Hepatocyte (in vitro differentiated cells): ENCODE measurements at regions not wholly inside any gene's neighbourhood (a gene's known extent, or its start where the extent isn't known, plus 50 kb on each side); places are given as distances from the start of the nearest gene placed in this dataset.
"Not testable (repeated sequence)": the region's sequence is repeated elsewhere in the genome, so short reads cannot be mapped to it uniquely, and the experiment has no call there.

ENCODE experiments used
- DNase-seq: peaks from one replicate; pipeline ENCODE4 v3.0.0-alpha.2; 2016; ENCODE audit warnings: low spot score
- H2AFZ ChIP-seq: fragments of 200-600 bp; sonication (generic); 2 replicates; pipeline ENCODE4 v1.6.0; 2016; ENCODE audit warnings: antibody characterized with exemption, mild to moderate bottlenecking
- H3K27ac ChIP-seq: fragments of 200-600 bp; sonication (generic); 2 replicates; pipeline ENCODE4 v1.5.1; 2016; ENCODE audit warnings: mild to moderate bottlenecking
- H3K27me3 ChIP-seq: fragments of 200-600 bp; sonication (generic); 2 replicates; pipeline ENCODE4 v1.6.1; 2016
- H3K36me3 ChIP-seq: fragments of 200-600 bp; sonication (generic); replicated peaks from 2 replicates; pipeline ENCODE4 v1.5.1; 2016; ENCODE audit warnings: low read depth; ENCODE audit not compliant: insufficient read depth
- H3K4me1 ChIP-seq: fragments of 200-600 bp; sonication (generic); 2 replicates; pipeline ENCODE4 v1.5.1; 2016; ENCODE audit warnings: mild to moderate bottlenecking, moderate library complexity; ENCODE audit not compliant: insufficient read depth
- H3K4me2 ChIP-seq: fragments of 200-600 bp; sonication (generic); 2 replicates; pipeline ENCODE4 v1.6.0; 2016
- H3K4me3 ChIP-seq: fragments of 200-600 bp; sonication (generic); 2 replicates; pipeline ENCODE4 v1.5.1; 2016; ENCODE audit warnings: mild to moderate bottlenecking
- H3K79me2 ChIP-seq: fragments of 200-600 bp; sonication (generic); 2 replicates; pipeline ENCODE4 v1.6.0; 2017; ENCODE audit warnings: mild to moderate bottlenecking
- H3K9me2 ChIP-seq: fragments of 200-600 bp; sonication (generic); replicated peaks from 2 replicates; pipeline ENCODE4 v1.6.0; 2017; ENCODE audit warnings: mild to moderate bottlenecking; ENCODE audit not compliant: insufficient read depth
- H3K9me3 ChIP-seq: fragments of 200-600 bp; sonication (generic); 2 replicates; pipeline ENCODE4 v1.5.1; 2016; ENCODE audit warnings: low read depth, mild to moderate bottlenecking
- H4K20me1 ChIP-seq: fragments of 200-600 bp; sonication (generic); 2 replicates; pipeline ENCODE4 v1.6.0; 2016; ENCODE audit warnings: mild to moderate bottlenecking; ENCODE audit not compliant: insufficient read depth, poor library complexity, severe bottlenecking
- EZH2 ChIP-seq: fragments of 200-600 bp; sonication (generic); IDR thresholded peaks from 2 replicates; pipeline ENCODE4 v1.6.1; 2016; ENCODE audit warnings: antibody characterized with exemption, mild to moderate bottlenecking, borderline replicate concordance
- EZH2phosphoT487 ChIP-seq: fragments of 200-600 bp; sonication (generic); IDR thresholded peaks from one replicate; pipeline ENCODE4 v1.6.1; 2018; ENCODE audit warnings: antibody characterized with exemption, mild to moderate bottlenecking, low read depth, moderate library complexity; ENCODE audit not compliant: unreplicated experiment, severe bottlenecking
- WGBS: methylation state at CpG from one replicate; pipeline ENCODE4 v1.1.6; 2016; ENCODE audit warnings: low lambda C conversion rate; ENCODE audit errors: missing lambda C conversion rate; 5-methylcytosine and 5-hydroxymethylcytosine counted together
- TF ChIP-seq, protein P1 (sequence below): fragments of 200-600 bp; sonication (generic); IDR thresholded peaks from 2 replicates; pipeline ENCODE4 v1.5.1; 2016; ENCODE audit warnings: antibody characterized with exemption, mild to moderate bottlenecking; ENCODE audit not compliant: poor library complexity

DNA sequence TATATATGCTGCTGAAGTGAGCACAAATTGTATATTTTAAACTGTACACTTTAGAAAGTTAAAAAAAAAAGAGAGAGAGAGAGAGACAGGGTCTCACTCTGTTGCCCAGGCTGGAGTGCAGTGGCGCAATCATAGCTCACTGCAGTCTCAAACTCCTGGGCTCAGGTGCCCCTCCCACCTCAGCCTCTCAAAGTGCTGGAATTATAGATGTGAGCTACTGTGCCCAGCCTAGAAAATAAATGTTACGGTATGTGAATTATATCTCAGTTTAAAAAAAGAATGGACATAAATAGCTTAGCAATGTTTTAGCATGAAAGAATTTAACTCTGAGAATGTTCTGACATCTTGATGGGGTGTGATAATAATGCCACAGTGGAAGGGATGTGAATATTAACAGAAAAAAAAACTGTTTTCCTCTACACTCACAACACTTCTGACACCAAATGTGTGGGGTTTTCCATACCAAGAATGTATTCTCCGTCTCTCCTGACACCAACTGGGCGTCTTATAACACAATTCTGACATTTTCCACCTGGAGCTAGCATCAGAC lies 162.1 kb downstream of the PLCE1 start:
- DNase-seq, result no peak
- H3K4me2 ChIP-seq, result no peak overlapping the region

DNA sequence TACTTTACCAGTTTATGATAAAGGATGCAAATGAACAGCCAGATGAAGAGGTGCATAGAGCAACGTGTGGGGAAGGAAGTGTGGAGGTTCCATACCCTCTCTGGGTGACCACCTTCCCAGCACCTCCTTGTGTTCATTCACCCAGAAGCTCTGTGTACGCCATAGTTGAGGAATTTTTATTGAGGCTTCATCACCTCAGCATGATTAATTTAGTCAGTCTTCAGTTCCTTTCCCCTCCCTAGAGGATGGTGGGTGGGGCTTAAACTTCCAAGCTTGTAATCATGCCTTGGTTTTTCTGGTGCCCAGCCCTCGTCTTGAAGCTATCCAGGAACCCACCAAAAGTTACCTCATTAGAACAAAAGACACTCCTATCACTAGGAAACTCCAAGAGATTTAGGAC lies 162.7 kb downstream of the PLCE1 start:
- no peaks in the 10 kb centered on the region for H3K27me3 ChIP-seq
- H3K4me2 ChIP-seq, result no peak overlapping the region
- WGBS, result 89% methylated on average over 3 of the region's 3 CpGs

More for the DNA sequence above, 162.1 kb downstream of the PLCE1 start:
- H3K9me3 ChIP-seq, result no peaks in the 10 kb centered on the region
- no peaks in the 10 kb centered on the region for H3K27me3 ChIP-seq
- no peaks in the 10 kb centered on the region for H3K36me3 ChIP-seq
- no peaks in the 10 kb centered on the region for H3K4me1 ChIP-seq
- no peaks in the 10 kb centered on the region for H3K9me2 ChIP-seq
- no peak overlapping the region for H2AFZ ChIP-seq
- no peaks in the 10 kb centered on the region for H3K79me2 ChIP-seq
- TF ChIP-seq EZH2 (no peak), EZH2phosphoT487 (no peak)
- no peak overlapping the region for H3K27ac ChIP-seq
- WGBS, result 90% methylated on average over 4 of the region's 4 CpGs
- no peaks in the 10 kb centered on the region for H4K20me1 ChIP-seq
- H3K4me3 ChIP-seq, result no peak overlapping the region

DNA sequence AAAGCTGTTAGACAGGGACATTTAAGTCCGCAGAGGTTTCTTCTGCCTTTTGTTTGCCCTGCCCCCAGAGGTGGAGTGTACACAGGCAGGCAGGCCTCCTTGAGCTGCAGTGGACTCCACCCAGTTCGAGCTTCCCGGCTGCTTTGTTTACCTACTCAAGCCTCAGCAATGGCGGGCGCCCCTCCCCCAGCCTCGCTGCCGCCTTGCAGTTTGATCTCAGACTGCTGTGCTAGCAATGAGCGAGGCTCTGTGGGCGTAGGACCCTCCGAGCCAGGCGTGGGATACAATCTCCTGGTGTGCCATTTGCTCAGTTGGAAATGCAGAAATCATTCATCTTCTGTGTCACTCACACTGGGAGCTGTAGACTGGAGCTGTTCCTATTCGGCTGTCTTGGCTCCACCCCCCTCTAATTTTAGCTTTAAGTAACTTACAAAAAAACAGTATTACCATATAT lies 171.5 kb downstream of the PLCE1 start:
- not testable (repeated sequence) for H3K27ac ChIP-seq, H3K4me1 ChIP-seq, H2AFZ ChIP-seq, DNase-seq, H3K4me2 ChIP-seq, H3K9me3 ChIP-seq, H4K20me1 ChIP-seq, H3K4me3 ChIP-seq, H3K79me2 ChIP-seq, H3K36me3 ChIP-seq, H3K9me2 ChIP-seq, H3K27me3 ChIP-seq
- WGBS, result 76% methylated on average over 12 of the region's 12 CpGs

More for the DNA sequence above, 162.7 kb downstream of the PLCE1 start:
- TF ChIP-seq, protein P1, sequence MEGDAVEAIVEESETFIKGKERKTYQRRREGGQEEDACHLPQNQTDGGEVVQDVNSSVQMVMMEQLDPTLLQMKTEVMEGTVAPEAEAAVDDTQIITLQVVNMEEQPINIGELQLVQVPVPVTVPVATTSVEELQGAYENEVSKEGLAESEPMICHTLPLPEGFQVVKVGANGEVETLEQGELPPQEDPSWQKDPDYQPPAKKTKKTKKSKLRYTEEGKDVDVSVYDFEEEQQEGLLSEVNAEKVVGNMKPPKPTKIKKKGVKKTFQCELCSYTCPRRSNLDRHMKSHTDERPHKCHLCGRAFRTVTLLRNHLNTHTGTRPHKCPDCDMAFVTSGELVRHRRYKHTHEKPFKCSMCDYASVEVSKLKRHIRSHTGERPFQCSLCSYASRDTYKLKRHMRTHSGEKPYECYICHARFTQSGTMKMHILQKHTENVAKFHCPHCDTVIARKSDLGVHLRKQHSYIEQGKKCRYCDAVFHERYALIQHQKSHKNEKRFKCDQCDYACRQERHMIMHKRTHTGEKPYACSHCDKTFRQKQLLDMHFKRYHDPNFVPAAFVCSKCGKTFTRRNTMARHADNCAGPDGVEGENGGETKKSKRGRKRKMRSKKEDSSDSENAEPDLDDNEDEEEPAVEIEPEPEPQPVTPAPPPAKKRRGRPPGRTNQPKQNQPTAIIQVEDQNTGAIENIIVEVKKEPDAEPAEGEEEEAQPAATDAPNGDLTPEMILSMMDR, result no peak
- TF ChIP-seq EZH2 (no peak), EZH2phosphoT487 (no peak)
- H3K79me2 ChIP-seq, result no peaks in the 10 kb centered on the region
- DNase-seq, result no peak
- H2AFZ ChIP-seq, result no peak overlapping the region
- no peak overlapping the region for H3K27ac ChIP-seq
- no peaks in the 10 kb centered on the region for H3K9me3 ChIP-seq
- H4K20me1 ChIP-seq, result no peaks in the 10 kb centered on the region
- no peaks in the 10 kb centered on the region for H3K36me3 ChIP-seq
- H3K4me3 ChIP-seq, result no peak overlapping the region
- no peaks in the 10 kb centered on the region for H3K4me1 ChIP-seq
- no peaks in the 10 kb centered on the region for H3K9me2 ChIP-seq

DNA sequence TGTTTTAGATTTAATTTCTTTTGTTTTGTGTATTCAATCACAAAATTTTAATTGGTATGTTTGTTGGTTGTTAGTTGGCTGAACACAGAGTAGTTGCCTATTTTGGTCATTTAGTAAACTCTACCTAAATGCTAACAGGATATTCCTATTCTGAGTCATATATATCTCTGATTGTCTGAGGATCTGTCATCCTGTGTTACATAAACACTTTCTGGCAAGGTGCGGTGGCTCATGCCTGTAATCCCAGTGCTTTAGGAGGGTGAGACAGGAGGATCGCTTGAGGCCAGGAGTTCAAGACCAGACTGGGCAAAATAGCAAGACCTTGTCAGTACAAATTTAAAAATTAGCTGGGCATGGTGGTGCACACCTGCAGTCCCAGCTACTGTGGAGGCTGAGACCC lies 178.6 kb downstream of the PLCE1 start:
- H3K27me3 ChIP-seq, result no peaks in the 10 kb centered on the region
- H3K9me2 ChIP-seq, result no peaks in the 10 kb centered on the region
- H3K4me2 ChIP-seq, result no peak overlapping the region
- no peaks in the 10 kb centered on the region for H4K20me1 ChIP-seq
- no peaks in the 10 kb centered on the region for H3K79me2 ChIP-seq
- no peak for DNase-seq
- no peaks in the 10 kb centered on the region for H3K36me3 ChIP-seq
- H3K27ac ChIP-seq, result no peak overlapping the region
- H2AFZ ChIP-seq, result no peak overlapping the region
- 97% methylated on average over 2 of the region's 2 CpGs for WGBS
- H3K9me3 ChIP-seq, result no peaks in the 10 kb centered on the region
- H3K4me3 ChIP-seq, result no peak overlapping the region
- TF ChIP-seq EZH2 (no peak), EZH2phosphoT487 (no peak)
- TF ChIP-seq, protein P1, result no peak
- H3K4me1 ChIP-seq, result no peaks in the 10 kb centered on the region
